LNCAP (cell line): ENCODE measurements at regions not wholly inside any gene's neighbourhood (a gene's known extent, or its start where the extent isn't known, plus 50 kb on each side); places are given as distances from the start of the nearest gene placed in this dataset.
A peak's percentile ranks its signal among the peaks of the same experiment; 100 is the strongest.

Experiments
- CTCF ChIP-seq: fragments of 450-650 bp; IDR thresholded peaks from 2 replicates; pipeline ENCODE4 v1.5.1; 2017; ENCODE audit warnings: mild to moderate bottlenecking

GRCh38 chr20:6282642-6283041 lies 159.8 kb upstream of the FERMT1 start:
- no peak for TF ChIP-seq CTCF

- no peak for TF ChIP-seq CTCF
Observed at GRCh38 chr20:6277661-6278240, 154.9 kb upstream of the FERMT1 start.

DNA sequence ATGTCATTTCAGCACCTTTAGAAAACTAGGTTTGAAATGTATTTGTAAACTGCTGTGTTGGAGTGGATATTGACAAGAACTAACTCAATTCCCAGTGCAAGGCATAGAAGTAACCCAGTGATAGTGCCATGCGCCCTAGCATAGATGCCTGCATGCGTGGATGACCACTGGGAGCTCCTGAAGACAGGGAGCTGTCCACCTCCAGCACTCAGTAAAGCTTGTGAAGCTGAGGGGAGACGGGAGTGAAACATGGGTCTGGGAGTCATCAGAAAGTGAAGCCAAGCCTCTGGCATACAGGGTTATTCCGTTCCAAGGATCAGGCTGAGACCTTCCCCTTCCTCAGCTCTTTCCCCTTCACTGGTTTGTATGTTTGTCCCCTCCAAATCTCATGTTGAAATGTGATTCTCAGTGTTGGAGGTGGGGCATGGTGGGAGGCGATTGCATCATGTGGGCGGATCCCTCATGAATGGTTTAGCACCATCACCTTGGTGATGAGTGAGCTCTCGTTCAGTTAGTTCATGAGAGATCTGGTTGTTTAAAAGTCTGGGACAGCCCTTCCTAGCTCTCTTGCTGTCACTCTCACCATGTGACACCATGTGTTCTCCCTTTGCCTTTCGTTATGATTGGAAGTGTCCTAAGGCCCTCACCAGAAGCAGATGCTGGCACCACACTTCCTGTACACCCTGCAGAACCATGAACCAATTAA lies 146.5 kb upstream of the FERMT1 start:
- no peak for TF ChIP-seq CTCF

- peak; percentile 68 for TF ChIP-seq CTCF
Observed at GRCh38 chr20:6265204-6265904, 142.5 kb upstream of the FERMT1 start.

DNA sequence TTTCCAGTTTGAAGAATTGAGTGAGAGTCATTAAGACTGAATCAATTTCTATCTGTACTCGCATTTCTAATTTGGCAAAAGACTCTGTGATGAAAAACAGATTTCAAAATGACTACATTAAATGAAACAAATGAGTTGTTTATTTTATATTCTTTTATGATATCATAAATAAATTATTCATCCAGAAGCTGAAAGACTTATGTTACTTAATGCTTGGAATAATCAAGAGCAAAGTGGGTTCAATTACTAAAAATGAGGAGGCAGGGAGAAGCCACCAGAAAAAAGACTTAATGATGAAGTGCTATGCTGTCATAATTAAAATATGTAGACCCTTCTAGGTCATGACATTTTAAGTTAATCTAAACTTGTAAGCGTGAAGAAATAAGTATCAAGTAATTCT lies 130.6 kb upstream of the FERMT1 start:
- no peak for TF ChIP-seq CTCF

GRCh38 chr20:6245436-6245835 lies 122.6 kb upstream of the FERMT1 start:
- TF ChIP-seq CTCF, result no peak

DNA sequence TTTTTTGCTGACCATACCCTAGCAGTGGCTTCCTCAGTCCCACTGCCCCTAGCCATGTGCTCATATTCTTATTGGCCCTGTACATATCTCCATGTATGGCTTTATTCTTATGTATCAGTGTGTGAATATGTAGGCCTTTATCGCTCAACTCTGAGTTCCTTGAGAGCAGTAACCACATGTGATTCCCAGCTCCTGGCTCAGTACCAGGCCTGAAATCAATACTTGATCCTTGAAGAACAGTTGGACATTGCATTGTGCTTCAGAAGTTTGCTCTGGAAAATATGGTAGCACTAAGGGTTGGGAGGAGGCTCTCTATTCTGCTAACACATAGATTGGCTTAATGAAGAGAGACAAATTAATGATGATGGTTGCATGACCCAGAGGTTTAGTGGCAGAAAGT lies 118.8 kb upstream of the FERMT1 start:
- no peak for TF ChIP-seq CTCF
